ENCODE measurements at regions not wholly inside any gene's neighbourhood (a gene's known extent, or its start where the extent isn't known, plus 50 kb on each side); places are given as distances from the start of the nearest gene placed in this dataset.

- TF ChIP-seq NFIC (IDR thresholded peaks at IDR 0.05; ENCODE audit: borderline replicate concordance) (no peak), CTCF (IDR thresholded peaks at IDR 0.05) (no peak), MAX (IDR thresholded peaks at IDR 0.05; ENCODE audit: low read depth) (no peak), USF2 (IDR thresholded peaks at IDR 0.05; ENCODE audit: borderline replicate concordance, low read depth, low read length) (no peak), RCOR1 (IDR thresholded peaks at IDR 0.05; ENCODE audit: low read length) (no peak), SMC3 (IDR thresholded peaks at IDR 0.05; ENCODE audit: low read depth, low read length) (no peak), RAD21 (IDR thresholded peaks at IDR 0.05; ENCODE audit: low read length) (no peak), GABPA (IDR thresholded peaks at IDR 0.05; ENCODE audit: low read depth) (no peak), ZBTB33 (IDR thresholded peaks at IDR 0.05; ENCODE audit: borderline replicate concordance, low read depth) (no peak), MXI1 (IDR thresholded peaks at IDR 0.05; ENCODE audit: low read depth, low read length) (no peak), YY1 (IDR thresholded peaks at IDR 0.05; ENCODE audit: low read depth) (no peak), REST (IDR thresholded peaks at IDR 0.05; ENCODE audit: low read depth, low read length) (no peak), TEAD4 (IDR thresholded peaks at IDR 0.05; ENCODE audit: borderline replicate concordance, insufficient read depth) (no peak)
These were observed 579.2 kb downstream of the BCOR start for GRCh38 chrX:39518476-39519029.
